GM21447 (cell line): ENCODE measurements at regions not wholly inside any gene's neighbourhood (a gene's known extent, or its start where the extent isn't known, plus 50 kb on each side); places are given as distances from the start of the nearest gene placed in this dataset.
"Not testable (repeated sequence)": the region's sequence is repeated elsewhere in the genome, so short reads cannot be mapped to it uniquely, and the experiment has no call there.

ENCODE experiments used
- ATAC-seq: cut with Tn5 transposase; IDR thresholded peaks from one replicate; pipeline ENCODE4 v1.9.1; 2021; ENCODE audit not compliant: unreplicated experiment

- ATAC-seq: not testable (repeated sequence)
Observed at GRCh38 chr4:190118519-190118918, 54.2 kb downstream of the DBET start.

DNA sequence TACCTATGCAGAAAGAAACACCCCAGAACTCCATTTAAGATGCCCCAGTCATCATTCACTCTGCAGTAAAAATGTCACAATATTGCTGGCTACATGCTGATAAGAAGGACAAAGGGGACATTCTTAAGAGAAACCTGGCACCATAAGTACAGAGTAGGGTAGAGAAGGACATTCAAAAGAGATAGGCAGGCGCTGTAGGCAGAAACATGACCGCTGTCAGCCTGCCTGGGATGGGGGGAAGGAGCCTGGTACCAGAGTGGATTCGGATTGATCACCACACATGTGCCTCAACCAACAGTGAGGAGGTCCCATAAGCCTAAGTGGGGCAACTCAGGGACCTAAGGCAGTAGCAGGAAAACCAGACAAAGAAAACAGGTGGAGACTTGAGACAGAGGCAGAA, 54.1 kb upstream of the DUX4 start:
- not testable (repeated sequence) for ATAC-seq

DNA sequence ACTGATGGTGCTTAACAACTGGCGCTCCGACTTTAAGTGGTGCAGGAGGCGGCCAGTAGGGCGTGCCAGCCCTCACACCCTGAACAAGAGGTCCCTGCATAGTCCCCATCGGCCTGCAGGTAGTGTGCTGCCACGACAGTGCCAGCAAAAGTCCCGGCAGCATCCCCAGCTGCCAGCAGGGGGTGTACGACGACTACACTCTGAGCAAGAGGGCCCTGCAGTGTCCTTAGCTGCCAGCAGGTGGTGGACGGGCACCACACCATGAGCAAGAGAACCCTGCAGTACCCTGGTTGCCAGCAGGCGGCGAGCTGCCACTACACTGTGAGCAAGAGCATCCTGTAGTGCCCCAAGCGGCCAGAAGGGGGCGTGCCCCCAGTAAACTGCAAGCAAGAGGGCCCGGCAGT, 53.5 kb upstream of the DUX4 start:
- ATAC-seq: peak; percentile 59

DNA sequence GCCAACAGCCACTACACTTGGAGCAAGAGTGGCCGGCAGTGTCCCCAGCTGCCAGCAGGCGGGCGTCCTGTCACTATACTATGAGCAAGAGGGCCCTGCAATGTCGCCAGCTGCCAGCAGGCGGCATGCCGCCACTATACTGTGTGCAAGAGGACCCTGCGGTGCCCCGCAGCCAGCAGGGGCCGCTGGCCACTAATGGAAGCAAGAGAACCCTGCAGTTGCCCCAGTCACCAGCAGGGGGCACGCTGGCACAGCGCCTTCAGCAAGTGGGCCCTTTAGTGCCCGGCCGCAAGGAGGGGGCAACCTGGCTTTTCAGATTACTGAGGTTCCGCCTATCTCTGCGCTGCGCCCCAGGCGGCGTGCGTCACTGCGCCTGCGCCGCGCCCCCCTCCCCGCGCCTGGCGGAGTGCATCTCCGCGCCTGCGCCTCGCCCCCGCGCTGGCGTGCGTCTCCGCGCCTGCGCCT, 53.0 kb upstream of the DUX4 start:
- peak; percentile 46 for ATAC-seq

DNA sequence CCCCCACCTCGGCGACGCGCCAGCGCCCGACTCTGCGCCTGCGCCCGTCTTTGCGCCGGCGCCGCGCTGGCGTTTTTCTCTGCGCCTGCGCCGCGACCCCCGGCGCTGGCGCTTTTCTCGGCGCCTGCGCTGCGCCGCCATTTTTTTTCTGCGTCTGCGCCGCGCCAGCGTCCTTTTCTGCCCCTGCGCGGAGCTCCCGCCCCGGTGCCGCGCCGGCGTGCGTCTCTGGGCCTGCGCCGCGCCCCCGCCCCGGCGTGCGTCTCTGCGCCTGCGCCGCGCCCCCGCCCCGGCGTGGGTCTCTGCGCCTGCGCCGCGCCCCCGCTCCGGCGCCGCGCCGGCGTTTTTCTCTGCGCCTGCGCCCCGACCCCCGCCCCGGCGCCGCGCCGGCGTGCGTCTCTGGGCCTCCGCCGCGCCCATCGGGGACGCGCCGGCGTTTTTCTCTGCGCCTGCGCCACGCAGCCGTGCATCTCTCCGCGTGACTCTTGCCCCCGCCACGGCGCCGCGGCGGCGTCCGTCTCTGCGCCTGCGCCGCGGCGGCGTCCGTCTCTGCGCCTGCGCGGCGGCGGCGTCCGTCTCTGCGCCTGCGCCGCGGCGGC, 52.4 kb upstream of the DUX4 start:
- ATAC-seq: not testable (repeated sequence)

GRCh38 chr4:190121759-190122158, 51.8 kb upstream of the DUX4 start:
- no peak for ATAC-seq

- ATAC-seq: peak; percentile 43
Observed at GRCh38 chr4:190122161-190123142, 51.1 kb upstream of the DUX4 start.
